Embryonic facial prominence (tissue), 1 donor: ENCODE measurements at regions not wholly inside any gene's neighbourhood (a gene's known extent, or its start where the extent isn't known, plus 50 kb on each side); places are given as distances from the start of the nearest gene placed in this dataset.
"Not testable (repeated sequence)": the region's sequence is repeated elsewhere in the genome, so short reads cannot be mapped to it uniquely, and the experiment has no call there.

Experiments used
- DNase-seq: peaks from one replicate; pipeline ENCODE4 v3.0.0-alpha.2; 2016; ENCODE audit errors: extremely low spot score

- DNase-seq, result no peak
Observed at GRCh38 chr5:125673359-125673950, 749.8 kb upstream of the GRAMD2B start.

- no peak for DNase-seq
Observed at GRCh38 chr5:125679522-125679921, 743.7 kb upstream of the GRAMD2B start.

DNA sequence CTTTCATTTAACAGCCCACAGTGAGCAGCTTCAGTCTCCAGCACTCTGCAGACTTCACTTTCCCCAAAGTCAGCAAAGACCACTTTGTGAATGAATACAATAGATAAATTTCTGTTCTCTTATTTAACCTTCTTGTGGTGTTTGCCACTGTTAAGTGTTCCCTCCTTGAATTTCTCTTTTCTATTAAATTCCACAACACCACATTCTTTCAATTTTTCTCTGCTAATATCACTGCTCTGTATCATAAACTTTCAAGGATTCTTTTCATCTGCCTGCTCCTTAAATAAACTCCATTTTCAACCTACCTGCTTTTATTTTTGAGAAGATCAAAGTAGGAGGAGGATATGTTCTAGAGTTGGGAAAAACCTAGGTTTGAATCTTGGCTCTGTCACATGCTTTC lies 739.5 kb upstream of the GRAMD2B start:
- no peak for DNase-seq

DNA sequence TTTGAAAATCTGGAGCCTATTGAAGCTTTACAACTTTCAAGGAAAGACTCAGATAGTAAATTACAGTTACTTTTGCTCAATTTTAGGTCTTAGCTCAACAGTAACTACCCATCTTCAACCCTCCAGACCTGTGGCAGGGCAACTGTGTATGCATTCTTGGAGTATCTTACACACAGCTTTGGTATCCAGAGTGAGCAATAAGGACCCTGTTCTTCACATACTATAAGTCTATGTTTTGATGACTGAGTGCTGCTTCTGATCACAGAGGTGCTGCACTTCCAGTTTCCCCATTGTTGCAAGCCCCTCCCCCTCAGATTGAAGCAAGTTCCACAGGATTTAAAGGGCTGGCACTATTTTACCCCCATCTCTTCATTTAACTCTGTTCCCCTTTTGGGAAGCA lies 737.4 kb upstream of the GRAMD2B start:
- DNase-seq, result no peak

- DNase-seq, result not testable (repeated sequence)
Observed at GRCh38 chr5:125691738-125692530, 731.3 kb upstream of the GRAMD2B start.

- peak; percentile 83 for DNase-seq
Observed at GRCh38 chr5:125695996-125696655, 727.1 kb upstream of the GRAMD2B start.

- DNase-seq, result peak; percentile 72
Observed at GRCh38 chr5:125696762-125697161, 726.4 kb upstream of the GRAMD2B start.

- no peak for DNase-seq
Observed at GRCh38 chr5:125698420-125698819, 724.8 kb upstream of the GRAMD2B start.

GRCh38 chr5:125699860-125700259 lies 723.3 kb upstream of the GRAMD2B start:
- DNase-seq, result no peak

GRCh38 chr5:125700380-125700861 lies 722.8 kb upstream of the GRAMD2B start:
- no peak for DNase-seq

DNA sequence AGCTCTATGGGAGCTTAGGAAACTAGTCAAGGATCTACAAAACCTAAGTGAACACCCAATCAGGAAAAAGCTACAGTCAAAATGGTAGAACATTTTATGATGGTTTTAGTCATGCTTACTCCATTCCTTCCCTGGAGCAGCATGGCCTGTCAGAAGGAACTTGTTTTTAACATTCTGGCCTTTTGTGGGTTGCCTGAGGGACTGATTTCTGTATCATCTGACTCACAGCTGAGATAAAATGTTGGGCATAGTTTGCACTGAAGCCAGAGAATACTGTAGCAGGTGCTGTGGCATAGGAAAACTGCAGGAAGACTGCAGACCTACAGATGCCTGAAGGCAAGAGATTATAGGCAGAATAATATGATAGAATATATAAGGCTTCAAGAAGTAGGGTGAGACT lies 719.6 kb upstream of the GRAMD2B start:
- no peak for DNase-seq

DNA sequence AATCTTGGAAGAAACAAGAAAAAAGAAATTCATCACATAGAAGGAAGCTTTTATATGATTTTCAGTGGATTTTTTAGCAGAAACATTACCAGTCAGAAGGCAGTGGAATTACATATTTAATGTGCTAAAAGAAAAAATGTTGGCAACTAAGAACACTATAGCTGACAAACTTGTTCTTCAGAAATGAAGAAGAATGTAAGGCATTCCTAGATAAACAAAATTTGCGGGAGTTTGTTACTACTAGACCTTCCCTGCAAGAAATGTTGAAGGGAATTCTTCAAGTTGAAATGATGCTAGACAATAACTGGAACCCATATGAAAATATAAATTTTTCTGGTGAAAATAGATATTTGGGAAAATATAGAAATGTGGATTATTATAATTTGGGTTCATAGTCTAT lies 718.3 kb upstream of the GRAMD2B start:
- DNase-seq, result no peak

- DNase-seq, result no peak
Observed at GRCh38 chr5:125708583-125708982, 714.6 kb upstream of the GRAMD2B start.

GRCh38 chr5:125710745-125711144 lies 712.5 kb upstream of the GRAMD2B start:
- DNase-seq, result no peak

DNA sequence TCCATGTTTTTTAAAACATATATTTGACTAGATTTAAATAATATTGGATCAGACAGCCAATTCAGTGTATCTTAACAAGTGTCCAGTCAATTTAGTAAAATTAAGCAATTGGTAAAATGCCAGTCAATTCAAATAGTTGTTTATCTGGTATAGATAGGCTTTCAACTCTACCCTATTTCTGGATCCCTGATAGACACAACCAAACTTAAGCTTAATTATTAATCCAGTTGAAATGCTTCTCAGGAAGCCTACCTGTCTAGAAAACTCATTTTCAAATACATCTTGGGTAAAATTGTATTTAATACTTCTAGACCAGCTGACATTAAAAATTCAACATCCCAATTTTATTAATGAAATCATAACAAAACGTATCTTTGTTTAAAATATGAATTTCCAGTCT lies 710.8 kb upstream of the GRAMD2B start:
- no peak for DNase-seq

GRCh38 chr5:125713109-125713805 lies 710.0 kb upstream of the GRAMD2B start:
- DNase-seq, result no peak

DNA sequence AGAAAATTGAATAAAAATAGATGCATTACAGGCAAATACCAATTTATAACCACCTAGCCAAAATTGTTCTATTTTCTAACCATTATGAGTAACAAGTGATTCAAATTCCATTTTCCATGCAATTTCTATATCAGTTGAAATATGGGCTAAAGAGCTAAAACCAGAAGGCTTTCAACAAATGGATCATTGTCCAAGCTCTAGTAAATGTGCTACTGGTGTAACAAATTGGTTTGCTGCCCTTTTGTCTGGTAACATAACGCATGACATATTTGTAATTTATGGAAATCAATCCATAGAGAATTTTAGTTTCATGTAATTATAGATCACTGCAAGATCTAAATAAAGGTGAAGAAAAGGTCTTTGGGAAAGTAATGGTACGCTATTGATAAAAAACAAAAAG lies 708.0 kb upstream of the GRAMD2B start:
- DNase-seq, result no peak

- no peak for DNase-seq
Observed at GRCh38 chr5:125717209-125717608, 706.0 kb upstream of the GRAMD2B start.

DNA sequence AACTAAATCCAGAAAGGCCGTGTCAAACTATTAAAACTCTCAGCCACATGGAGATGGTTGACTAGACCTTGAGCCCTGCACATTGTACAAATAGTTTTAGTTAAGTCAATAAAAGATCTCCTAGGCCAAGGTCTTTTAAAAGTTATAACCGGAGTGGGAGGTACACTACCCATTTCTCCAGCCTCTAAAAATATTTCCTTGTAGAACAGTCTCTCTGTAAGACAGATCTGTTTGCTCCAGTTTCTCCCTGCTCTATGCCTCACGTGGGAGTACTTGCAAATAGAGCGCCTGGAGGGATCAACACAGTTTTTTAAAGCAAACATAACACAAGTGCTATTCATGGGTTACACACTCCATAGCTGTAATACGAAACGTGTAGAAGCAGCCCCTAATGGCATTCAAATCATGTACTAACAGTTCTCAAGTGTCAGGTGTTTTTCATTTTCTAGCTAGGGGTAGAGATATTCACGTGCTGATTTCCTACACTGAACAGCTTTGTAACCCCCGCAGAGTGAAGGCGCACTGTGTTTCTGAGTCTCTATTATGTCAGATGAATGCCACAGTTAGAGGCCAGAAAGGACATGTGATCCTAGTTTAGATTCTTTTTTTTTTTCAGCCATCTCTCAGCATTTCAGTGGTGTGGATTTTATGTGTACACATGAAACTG lies 703.4 kb upstream of the GRAMD2B start:
- DNase-seq, result peak; percentile 88

DNA sequence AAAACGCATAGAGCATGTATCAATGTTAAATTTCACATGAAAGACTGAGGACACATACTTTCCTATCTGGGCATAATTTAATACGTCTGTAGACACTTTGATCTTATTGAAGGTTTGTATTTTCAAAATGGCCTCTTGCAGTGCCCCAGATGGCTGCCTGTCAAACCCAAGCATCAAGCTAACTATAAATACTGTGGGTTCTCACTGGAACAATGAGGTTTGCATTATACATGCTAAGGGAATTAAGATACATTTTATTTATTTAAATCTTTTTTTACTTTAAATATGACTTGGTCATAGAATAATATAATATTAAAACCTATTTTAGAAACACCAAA lies 702.9 kb upstream of the GRAMD2B start:
- peak; percentile 50 for DNase-seq

DNA sequence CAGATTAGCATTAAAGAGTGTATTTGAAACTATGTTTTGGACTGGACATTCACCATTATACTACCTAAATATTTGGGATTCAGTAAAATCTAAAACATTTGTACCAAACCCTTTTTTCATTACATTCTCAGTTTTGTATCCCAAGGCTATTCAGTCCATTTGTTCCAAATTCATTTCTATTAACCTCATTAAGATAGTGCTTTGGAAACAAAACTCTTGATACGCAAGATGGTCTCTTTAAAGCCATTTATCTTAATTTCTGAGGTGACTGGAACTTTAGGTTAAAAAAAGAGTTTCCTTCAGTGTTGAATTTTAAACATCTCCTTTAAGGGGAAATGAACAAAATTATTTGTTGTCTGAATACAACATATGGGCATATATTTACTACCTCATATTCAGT lies 702.5 kb upstream of the GRAMD2B start:
- DNase-seq, result no peak

DNA sequence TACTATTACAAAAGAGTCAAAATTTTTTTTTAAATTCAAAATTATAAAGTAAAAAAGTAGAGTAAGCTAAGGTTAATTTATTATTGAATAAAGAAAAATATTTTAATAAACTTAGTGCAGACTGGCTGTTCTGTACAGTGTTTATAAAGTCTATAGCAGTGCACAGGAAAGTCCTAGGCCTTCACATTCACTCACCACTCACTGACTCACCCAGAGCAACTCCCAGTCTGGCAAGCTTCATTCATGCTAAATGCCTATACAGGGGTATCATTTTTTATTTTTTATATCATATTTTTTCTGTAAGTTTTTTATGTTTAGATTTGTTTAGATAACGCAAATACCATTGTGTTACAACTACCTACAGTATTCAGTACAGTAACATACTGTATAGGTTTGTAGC lies 700.7 kb upstream of the GRAMD2B start:
- no peak for DNase-seq
